Keratinocyte (primary cell): ENCODE measurements at regions not wholly inside any gene's neighbourhood (a gene's known extent, or its start where the extent isn't known, plus 50 kb on each side); places are given as distances from the start of the nearest gene placed in this dataset.

Experiments used
- DNase-seq: peaks from one replicate; pipeline ENCODE4 v3.0.0-alpha.2; 2011; ENCODE audit warnings: low read depth, missing footprints, low spot score
- FAIRE-seq: peaks from 2 replicates; lab custom pipeline; 2011; peaks lifted over from hg19 to GRCh38; lab: Jason Lieb, UNC
- H2AFZ ChIP-seq: 2 replicates; pipeline ENCODE4 v1.6.0; 2012; ENCODE audit warnings: low read length, control low read depth, inconsistent platforms; ENCODE audit not compliant: control insufficient read depth
- H3K27ac ChIP-seq: 2 replicates; pipeline ENCODE4 v1.5.1; 2011; ENCODE audit warnings: low read length; ENCODE audit not compliant: control insufficient read depth, insufficient read depth
- H3K27me3 ChIP-seq: 3 replicates; pipeline ENCODE4 v1.6.0; 2011; ENCODE audit warnings: low read length; ENCODE audit not compliant: control insufficient read depth, insufficient read depth; ENCODE audit errors: extremely low read depth
- H3K36me3 ChIP-seq, 2 experiments: 2 replicates in 1 of 2; 3 replicates in 1 of 2; pipeline ENCODE4 v1.5.1; 2011; ENCODE audit warnings: low read length in 2 of 2, mild to moderate bottlenecking in 1 of 2; ENCODE audit not compliant: control insufficient read depth in 2 of 2, insufficient read depth in 2 of 2; ENCODE audit errors: extremely low read depth in 1 of 2
- H3K4me1 ChIP-seq: 3 replicates; pipeline ENCODE4 v1.5.1; 2011; ENCODE audit warnings: low read length; ENCODE audit not compliant: control insufficient read depth, insufficient read depth; ENCODE audit errors: extremely low read depth
- H3K4me2 ChIP-seq: 3 replicates; pipeline ENCODE4 v1.6.0; 2011; ENCODE audit warnings: low read depth, low read length; ENCODE audit not compliant: control insufficient read depth, insufficient read depth; ENCODE audit errors: extremely low read depth
- H3K4me3 ChIP-seq, 3 experiments: fragments of 200-600 bp in 1 of 3; sonication (generic) in 1 of 3; 2 replicates in 2 of 3; 3 replicates in 1 of 3; pipeline ENCODE4 v1.5.1; 2011 to 2016; ENCODE audit warnings: low read length in 3 of 3, mild to moderate bottlenecking in 3 of 3, control low read depth in 2 of 3, inconsistent platforms in 1 of 3, low read depth in 1 of 3, mixed read lengths in 1 of 3, mixed run types in 1 of 3, moderate library complexity in 1 of 3; ENCODE audit not compliant: control insufficient read depth in 2 of 3, insufficient read depth in 2 of 3; ENCODE audit errors: extremely low read depth in 1 of 3
- H3K79me2 ChIP-seq: 2 replicates; pipeline ENCODE4 v1.6.0; 2012; ENCODE audit warnings: low read length; ENCODE audit not compliant: control insufficient read depth, insufficient read depth
- H3K9ac ChIP-seq: 3 replicates; pipeline ENCODE4 v1.6.0; 2011; ENCODE audit warnings: low read length; ENCODE audit not compliant: control insufficient read depth, insufficient read depth; ENCODE audit errors: extremely low read depth
- H3K9me1 ChIP-seq: 3 replicates; pipeline ENCODE4 v1.6.0; 2011; ENCODE audit warnings: low read length; ENCODE audit not compliant: control insufficient read depth, insufficient read depth; ENCODE audit errors: extremely low read depth
- H3K9me3 ChIP-seq: 2 replicates; pipeline ENCODE4 v1.5.1; 2012; ENCODE audit warnings: low read depth, low read length; ENCODE audit not compliant: control insufficient read depth
- H4K20me1 ChIP-seq: 3 replicates; pipeline ENCODE4 v1.6.0; 2011; ENCODE audit warnings: low read length; ENCODE audit not compliant: control insufficient read depth, insufficient read depth; ENCODE audit errors: extremely low read depth
- CTCF ChIP-seq, 3 experiments: IDR thresholded peaks in 1 of 3; conservative IDR thresholded peaks in 1 of 3; optimal IDR thresholded peaks in 1 of 3; 2 replicates in 2 of 3; 3 replicates in 1 of 3; pipeline versions ENCODE3 to v1.5.1; 2011; ENCODE audit warnings: low read length in 3 of 3, mild to moderate bottlenecking in 3 of 3, moderate library complexity in 2 of 3, control low read depth in 1 of 3, inconsistent platforms in 1 of 3; ENCODE audit not compliant: insufficient read depth in 2 of 3; ENCODE audit errors: extremely low read depth in 1 of 3
- EZH2 ChIP-seq: IDR thresholded peaks from one replicate; pipeline ENCODE4 v1.6.1; 2012; ENCODE audit warnings: inconsistent platforms, mild to moderate bottlenecking, low read length, moderate library complexity
- dilution Hi-C: fragments of 300-500 bp; cut with MboI; formaldehyde crosslinking; loops from one replicate; pipeline ENCODE4 v1.7.0; 2020; ENCODE audit warnings: low sequenced_read_pairs; ENCODE audit not compliant: extremely low pct_ligation_motif_present

GRCh38 chr13:61850794-61851193 lies 435.1 kb upstream of the PCDH20 start:
- Histone ChIP-seq H2AFZ (no peak overlapping the region), H3K9ac (no peak overlapping the region), H3K9me1 (no peaks in the 10 kb centered on the region), H3K79me2 (no peaks in the 10 kb centered on the region), H3K4me1 (no peaks in the 10 kb centered on the region), H4K20me1 (no peaks in the 10 kb centered on the region), H3K4me2 (no peak overlapping the region), H3K9me3 (no peaks in the 10 kb centered on the region), H3K36me3 (no peaks in the 10 kb centered on the region), H3K27me3 (no peaks in the 10 kb centered on the region), H3K4me3 (no peak overlapping the region), H3K27ac (no peak overlapping the region)
- DNase-seq (no peak), FAIRE-seq (no peak)
- TF ChIP-seq CTCF (optimal IDR thresholded peaks at IDR 0.05 in 1 of 3, IDR thresholded peaks at IDR 0.05 in 1 of 3, conservative IDR thresholded peaks at IDR 0.05 in 1 of 3; ENCODE audit: extremely low read depth in 1 of 3, insufficient read depth in 2 of 3, low read length in 3 of 3) (no peak), EZH2 (no peak)
- dilution Hi-C loops, result no loop called here

GRCh38 chr13:61838568-61838967 lies 422.9 kb upstream of the PCDH20 start:
- TF ChIP-seq CTCF (optimal IDR thresholded peaks at IDR 0.05 in 1 of 3, IDR thresholded peaks at IDR 0.05 in 1 of 3, conservative IDR thresholded peaks at IDR 0.05 in 1 of 3; ENCODE audit: extremely low read depth in 1 of 3, insufficient read depth in 2 of 3, low read length in 3 of 3) (no peak), EZH2 (no peak)
- Histone ChIP-seq H3K27ac (no peak overlapping the region), H3K9ac (no peak overlapping the region), H3K4me2 (no peak overlapping the region), H3K79me2 (no peaks in the 10 kb centered on the region), H4K20me1 (no peaks in the 10 kb centered on the region), H3K27me3 (no peaks in the 10 kb centered on the region), H3K4me3 (no peak overlapping the region), H3K36me3 (no peaks in the 10 kb centered on the region), H3K9me3 (no peaks in the 10 kb centered on the region), H3K4me1 (no peaks in the 10 kb centered on the region), H2AFZ (no peak overlapping the region), H3K9me1 (no peaks in the 10 kb centered on the region)
- no peak for DNase-seq
- FAIRE-seq, result no peak
- dilution Hi-C loops, result no loop called here
